NT2/D1 (cell line): ENCODE measurements at regions not wholly inside any gene's neighbourhood (a gene's known extent, or its start where the extent isn't known, plus 50 kb on each side); places are given as distances from the start of the nearest gene placed in this dataset.
A peak's percentile ranks its signal among the peaks of the same experiment; 100 is the strongest.
"Not testable (repeated sequence)": the region's sequence is repeated elsewhere in the genome, so short reads cannot be mapped to it uniquely, and the experiment has no call there.

Experiments used
- DNase-seq: peaks from one replicate; pipeline ENCODE4 v3.0.0-alpha.2; 2011; ENCODE audit warnings: low read depth, low spot score
- H3K27me3 ChIP-seq: 2 replicates; pipeline ENCODE4 v1.6.0; 2011; ENCODE audit warnings: mild to moderate bottlenecking; ENCODE audit not compliant: insufficient read length, insufficient read depth
- H3K36me3 ChIP-seq: 2 replicates; pipeline ENCODE4 v1.6.1; 2011; ENCODE audit warnings: mild to moderate bottlenecking, low read length, mixed read lengths; ENCODE audit not compliant: insufficient read depth, insufficient read length
- H3K4me1 ChIP-seq: 2 replicates; pipeline ENCODE4 v1.5.1; 2011; ENCODE audit not compliant: insufficient read depth, insufficient read length
- H3K4me3 ChIP-seq: 2 replicates; pipeline ENCODE4 v1.5.1; 2011; ENCODE audit warnings: low read depth; ENCODE audit not compliant: insufficient read length
- H3K9ac ChIP-seq: 2 replicates; pipeline ENCODE4 v1.6.0; 2011; ENCODE audit warnings: low read depth; ENCODE audit not compliant: insufficient read length
- H3K9me3 ChIP-seq: 2 replicates; pipeline ENCODE4 v1.5.1; 2011; ENCODE audit warnings: mild to moderate bottlenecking, low read length; ENCODE audit not compliant: insufficient read depth
- SUZ12 ChIP-seq: IDR thresholded peaks from 2 replicates; pipeline ENCODE4 v1.6.1; 2011; ENCODE audit not compliant: insufficient read length, insufficient read depth; ENCODE audit errors: extremely low read depth
- YY1 ChIP-seq: IDR thresholded peaks from 2 replicates; pipeline ENCODE4 v1.6.1; 2011; ENCODE audit not compliant: insufficient read length, insufficient read depth
- ZNF274 ChIP-seq: IDR thresholded peaks from 2 replicates; pipeline ENCODE4 v1.6.1; 2011; ENCODE audit warnings: mild to moderate bottlenecking, low read depth, low read length

DNA sequence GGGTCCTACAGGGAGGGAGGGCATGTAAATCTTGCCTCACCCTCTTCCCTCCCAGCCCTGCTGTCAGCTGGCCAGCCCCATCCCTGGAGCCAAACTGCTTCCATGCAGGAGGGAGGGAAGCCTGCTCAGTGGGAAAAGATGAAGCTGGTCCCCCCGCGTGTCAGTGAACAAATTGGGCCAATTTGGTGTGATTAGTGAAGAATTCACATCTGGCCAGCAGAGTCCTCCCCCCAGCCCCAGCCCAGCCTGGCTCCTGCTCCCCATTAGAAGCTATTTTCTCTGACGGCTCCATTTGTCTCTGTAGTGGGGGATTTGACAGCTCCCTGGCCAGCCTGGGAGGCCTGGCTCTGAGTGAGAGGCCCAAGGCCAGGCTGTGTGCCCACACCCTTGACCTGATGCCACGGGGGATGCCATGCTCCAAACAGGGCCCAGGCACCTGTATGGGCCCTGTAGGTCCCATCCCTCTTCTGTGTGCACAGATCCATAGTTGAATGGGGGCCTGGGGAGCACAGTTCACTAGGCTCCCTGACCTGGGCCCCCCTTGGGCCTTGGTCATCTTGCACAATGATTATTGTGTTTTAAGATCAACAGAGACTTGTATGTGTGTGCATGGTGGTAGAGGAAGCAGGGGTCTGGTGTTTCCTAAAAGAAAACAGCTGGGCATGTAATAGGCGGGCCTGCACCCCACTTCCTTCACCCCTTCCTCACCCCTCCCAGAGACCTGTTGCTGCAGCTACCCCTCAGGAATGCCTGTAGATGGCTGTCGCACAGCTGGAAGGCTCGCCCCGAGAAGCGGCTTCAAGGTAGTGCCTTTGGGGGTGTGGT lies 50.7 kb upstream of the TAC4 start:
- H3K4me3 ChIP-seq = no peak overlapping the region
- no peak for DNase-seq
- TF ChIP-seq ZNF274 (no peak), YY1 (no peak), SUZ12 (no peak)
- H3K4me1 ChIP-seq = peaks cover 16% of the 10 kb centered on the region
- H3K36me3 ChIP-seq = no peaks in the 10 kb centered on the region
- no peaks in the 10 kb centered on the region for H3K9me3 ChIP-seq
- peak overlapping the region; percentile 47 for H3K9ac ChIP-seq
- peaks cover 37% of the 10 kb centered on the region for H3K27me3 ChIP-seq

DNA sequence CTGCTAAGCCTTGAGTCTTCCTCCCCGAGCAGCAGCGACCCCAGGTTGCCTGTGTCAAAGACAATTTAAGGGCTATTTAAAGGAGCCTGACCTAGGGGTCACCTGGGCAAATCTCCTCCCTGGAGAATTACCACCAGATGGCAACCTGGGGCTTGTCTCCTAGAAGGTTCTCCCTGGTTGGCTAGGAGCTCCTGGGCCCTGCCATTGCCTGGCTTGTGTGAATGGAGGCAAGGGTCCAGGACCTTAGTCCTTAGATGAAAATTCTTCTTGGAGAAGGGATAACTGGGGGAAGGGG lies 51.3 kb upstream of the TAC4 start:
- TF ChIP-seq ZNF274 = no peak
- no peak for TF ChIP-seq YY1
- no peak for TF ChIP-seq SUZ12
- H3K9me3 ChIP-seq = no peaks in the 10 kb centered on the region
- peaks cover 37% of the 10 kb centered on the region for H3K27me3 ChIP-seq
- peaks cover 19% of the 10 kb centered on the region for H3K4me1 ChIP-seq
- no peaks in the 10 kb centered on the region for H3K36me3 ChIP-seq
- no peak overlapping the region for H3K4me3 ChIP-seq
- no peak overlapping the region for H3K9ac ChIP-seq
- DNase-seq = peak; percentile 30

DNA sequence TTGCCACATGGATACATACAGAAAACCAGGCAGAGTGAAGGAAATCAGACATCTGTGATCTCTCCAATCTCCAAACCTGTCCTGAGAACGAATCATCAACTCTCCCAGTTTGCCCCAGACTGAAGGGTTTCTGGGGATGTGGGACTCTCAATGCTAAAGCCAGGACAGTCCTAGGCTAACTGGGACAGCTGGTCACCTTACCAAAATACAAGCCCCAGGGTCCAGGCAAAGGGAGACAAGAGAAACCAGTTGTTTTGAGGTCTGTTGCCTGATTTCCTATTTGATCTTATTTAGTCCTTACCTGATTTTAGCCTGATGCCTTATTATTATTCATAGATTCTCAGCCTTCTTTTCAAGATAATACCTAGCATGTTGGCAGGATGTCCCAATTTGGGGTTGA lies 51.7 kb upstream of the TAC4 start:
- Histone ChIP-seq H3K4me3 (no peak overlapping the region), H3K9me3 (no peaks in the 10 kb centered on the region), H3K4me1 (peaks cover 21% of the 10 kb centered on the region), H3K27me3 (peaks cover 41% of the 10 kb centered on the region), H3K9ac (no peak overlapping the region), H3K36me3 (no peaks in the 10 kb centered on the region)
- no peak for DNase-seq
- no peak for TF ChIP-seq ZNF274
- no peak for TF ChIP-seq YY1
- no peak for TF ChIP-seq SUZ12

DNA sequence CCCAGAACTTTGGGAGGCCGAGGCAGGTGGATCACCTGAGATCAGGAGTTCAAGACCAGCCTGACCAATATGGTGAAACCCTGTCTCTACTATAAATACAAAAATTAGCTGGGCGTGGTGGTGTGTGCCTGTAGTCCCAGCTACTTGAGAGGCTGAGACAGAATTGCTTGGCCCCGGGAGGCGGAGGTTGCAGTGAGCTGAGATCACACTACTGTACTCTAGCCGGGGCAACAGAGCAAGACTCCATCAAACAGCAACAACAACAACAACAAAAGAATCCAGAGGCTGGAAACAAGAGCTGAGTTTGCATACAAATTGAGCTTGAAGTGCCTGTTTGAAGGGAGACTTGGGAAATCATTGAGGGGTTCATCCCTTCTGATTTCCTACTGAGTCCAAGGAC lies 52.9 kb upstream of the TAC4 start:
- not testable (repeated sequence) for H3K4me3 ChIP-seq, H3K9ac ChIP-seq, DNase-seq, H3K36me3 ChIP-seq, H3K9me3 ChIP-seq
- Histone ChIP-seq H3K27me3 (peaks cover 39% of the 10 kb centered on the region), H3K4me1 (peaks cover 25% of the 10 kb centered on the region)

DNA sequence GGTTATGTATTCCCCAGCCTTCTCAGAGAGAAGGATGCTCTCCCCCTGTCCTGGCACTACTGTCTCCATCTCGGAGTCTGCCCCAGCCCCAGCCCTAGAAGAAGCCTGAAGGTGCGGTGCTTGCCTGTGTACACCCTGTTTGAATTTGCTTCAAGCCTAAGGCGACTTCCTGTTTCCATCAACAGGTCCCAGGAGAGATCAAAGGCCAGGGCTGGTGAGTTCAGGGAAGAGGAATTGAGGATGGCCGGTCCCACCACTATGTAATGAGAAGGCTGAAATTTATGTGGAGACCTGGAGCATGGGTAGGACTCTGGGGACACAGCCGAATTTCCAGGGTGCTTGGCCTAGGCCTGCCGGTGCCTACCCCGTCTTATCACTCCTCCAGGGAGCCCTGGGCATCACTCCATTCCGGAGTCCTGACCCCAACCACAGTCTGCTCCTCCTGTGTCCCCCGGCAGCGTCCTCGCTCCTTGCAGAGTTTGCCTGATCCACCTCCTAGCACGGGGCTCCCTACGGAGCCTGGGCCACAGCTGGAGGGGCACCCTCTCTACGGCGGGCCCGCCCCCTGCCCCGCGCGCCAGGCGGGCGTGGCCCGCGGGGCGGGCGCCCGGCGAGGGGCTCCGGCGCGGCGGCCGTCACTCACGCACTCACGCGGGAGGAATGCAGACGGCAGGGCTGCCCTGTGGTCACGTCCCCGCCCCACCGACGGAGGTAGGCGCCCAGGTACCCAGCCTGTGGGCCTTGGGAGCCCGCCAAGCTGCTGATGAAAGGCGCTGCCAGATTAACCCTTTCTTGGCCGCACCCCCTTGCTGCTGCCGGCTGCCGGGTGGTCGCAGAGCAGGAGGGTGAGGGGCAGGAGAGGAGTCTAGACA lies 53.8 kb upstream of the TAC4 start:
- Histone ChIP-seq H3K9ac (peak overlapping the region; percentile 62), H3K36me3 (no peaks in the 10 kb centered on the region), H3K4me1 (peaks cover 25% of the 10 kb centered on the region), H3K27me3 (peaks cover 39% of the 10 kb centered on the region), H3K9me3 (no peaks in the 10 kb centered on the region), H3K4me3 (peak overlapping the region; percentile 33)
- TF ChIP-seq ZNF274 (no peak), SUZ12 (no peak), YY1 (no peak)
- no peak for DNase-seq

DNA sequence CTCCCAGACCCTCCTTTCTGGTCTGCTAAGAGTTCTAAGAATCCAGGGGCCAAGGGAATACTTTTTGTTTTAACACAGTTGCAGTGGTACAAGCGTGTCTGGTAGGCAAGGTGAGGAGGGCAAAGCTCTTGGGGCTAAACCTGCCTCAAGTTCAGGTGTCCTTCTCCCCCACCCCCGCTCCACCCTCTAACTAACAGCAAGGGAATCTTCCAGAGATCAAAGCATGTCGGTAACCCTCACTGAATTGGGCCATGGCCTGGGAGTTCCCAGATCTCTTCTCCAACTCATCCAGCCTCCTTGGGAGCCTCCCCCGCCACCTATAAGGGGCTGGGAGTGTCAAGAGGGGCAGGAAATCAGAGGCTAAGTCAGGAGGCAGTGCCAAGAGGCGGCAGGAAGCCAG lies 55.7 kb upstream of the TAC4 start:
- no peak for TF ChIP-seq YY1
- no peak for TF ChIP-seq ZNF274
- no peak for TF ChIP-seq SUZ12
- Histone ChIP-seq H3K36me3 (no peaks in the 10 kb centered on the region), H3K9me3 (no peaks in the 10 kb centered on the region), H3K9ac (no peak overlapping the region), H3K4me3 (no peak overlapping the region), H3K4me1 (peaks cover 25% of the 10 kb centered on the region), H3K27me3 (peaks cover 49% of the 10 kb centered on the region)
- DNase-seq = no peak

DNA sequence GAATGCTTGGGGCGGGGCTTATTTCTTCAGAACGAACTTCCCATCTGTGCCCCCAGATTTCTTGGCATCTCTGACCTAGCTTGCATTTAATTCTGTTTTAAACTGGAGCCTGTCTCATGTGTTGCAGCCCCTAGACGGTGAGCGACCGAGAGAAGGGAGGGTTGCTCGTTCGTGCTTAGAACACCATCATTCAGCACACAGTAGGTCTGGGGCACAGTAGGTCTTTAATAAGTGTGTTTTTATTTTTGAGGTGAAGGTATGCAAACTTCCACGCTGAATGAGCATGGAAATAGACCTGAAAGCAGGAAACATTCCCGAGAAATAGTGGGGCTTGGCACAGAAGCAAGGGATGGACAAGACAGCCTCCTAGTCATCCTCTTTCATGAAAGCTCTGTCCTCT lies 57.0 kb upstream of the TAC4 start:
- Histone ChIP-seq H3K4me1 (peaks cover 25% of the 10 kb centered on the region), H3K9me3 (no peaks in the 10 kb centered on the region), H3K4me3 (no peak overlapping the region), H3K36me3 (no peaks in the 10 kb centered on the region), H3K27me3 (peaks cover 62% of the 10 kb centered on the region), H3K9ac (no peak overlapping the region)
- TF ChIP-seq SUZ12 = no peak
- no peak for TF ChIP-seq ZNF274
- DNase-seq = no peak
